Erythroblast (primary cell): ENCODE measurements at regions not wholly inside any gene's neighbourhood (a gene's known extent, or its start where the extent isn't known, plus 50 kb on each side); places are given as distances from the start of the nearest gene placed in this dataset.

ENCODE experiments used
- GATA1 ChIP-seq: IDR thresholded peaks from 2 replicates; pipeline ENCODE4 v1.6.1; 2011; ENCODE audit warnings: low read depth, mild to moderate bottlenecking, control low read depth, low read length, moderate library complexity
- POLR2A ChIP-seq: IDR thresholded peaks from 2 replicates; pipeline ENCODE4 v1.6.1; 2011; ENCODE audit warnings: mild to moderate bottlenecking, low read length

- TF ChIP-seq POLR2A, result no peak
- TF ChIP-seq GATA1, result no peak
Observed at GRCh38 chr12:83997423-83997822, 915.2 kb downstream of the SLC6A15 start.
